HT-29 (cell line): ENCODE measurements at regions not wholly inside any gene's neighbourhood (a gene's known extent, or its start where the extent isn't known, plus 50 kb on each side); places are given as distances from the start of the nearest gene placed in this dataset.
"Not testable (repeated sequence)": the region's sequence is repeated elsewhere in the genome, so short reads cannot be mapped to it uniquely, and the experiment has no call there.

Experiments
- DNase-seq: peaks from one replicate; pipeline ENCODE4 v3.0.0-alpha.2; 2015; ENCODE audit warnings: low spot score

- peak; percentile 65 for DNase-seq
These were observed 115.0 kb downstream of the DACT1 start for GRCh38 chr14:58752771-58753201.

GRCh38 chr14:58755031-58755925 is 117.5 kb downstream of the DACT1 start:
- no peak for DNase-seq

- no peak for DNase-seq
These were observed 122.4 kb downstream of the DACT1 start for GRCh38 chr14:58760121-58760520.

- DNase-seq = no peak
These were observed 124.9 kb downstream of the DACT1 start for GRCh38 chr14:58762629-58763028.

- no peak for DNase-seq
These were observed 125.4 kb downstream of the DACT1 start for GRCh38 chr14:58763210-58763609.

GRCh38 chr14:58765418-58765831 is 127.7 kb downstream of the DACT1 start:
- no peak for DNase-seq

- no peak for DNase-seq
These were observed 128.1 kb downstream of the DACT1 start for GRCh38 chr14:58765843-58766242.

- no peak for DNase-seq
These were observed 131.4 kb downstream of the DACT1 start for GRCh38 chr14:58769011-58769643.

GRCh38 chr14:58769771-58770170 is 132.0 kb downstream of the DACT1 start:
- no peak for DNase-seq

- peak; percentile 10 for DNase-seq
These were observed 132.8 kb downstream of the DACT1 start for GRCh38 chr14:58770491-58770982.

- DNase-seq = no peak
These were observed 133.3 kb downstream of the DACT1 start for GRCh38 chr14:58771016-58771415.

GRCh38 chr14:58772116-58772515 is 134.4 kb downstream of the DACT1 start:
- no peak for DNase-seq

- peak; percentile 2 for DNase-seq
These were observed 135.2 kb downstream of the DACT1 start for GRCh38 chr14:58772794-58773620.

GRCh38 chr14:58774531-58774930 is 136.8 kb downstream of the DACT1 start:
- no peak for DNase-seq

- DNase-seq = not testable (repeated sequence)
These were observed 137.4 kb downstream of the DACT1 start for GRCh38 chr14:58775130-58775529.

- no peak for DNase-seq
These were observed 138.8 kb downstream of the DACT1 start for GRCh38 chr14:58776516-58776915.

- no peak for DNase-seq
These were observed 139.8 kb downstream of the DACT1 start for GRCh38 chr14:58777541-58777979.

GRCh38 chr14:58778202-58778601 is 140.4 kb downstream of the DACT1 start:
- DNase-seq = no peak

- no peak for DNase-seq
These were observed 141.6 kb downstream of the DACT1 start for GRCh38 chr14:58779376-58779775.

GRCh38 chr14:58780185-58780584 is 142.4 kb downstream of the DACT1 start:
- DNase-seq = no peak

GRCh38 chr14:58780605-58781004 is 142.8 kb downstream of the DACT1 start:
- no peak for DNase-seq

- no peak for DNase-seq
These were observed 144.2 kb downstream of the DACT1 start for GRCh38 chr14:58782011-58782410.
